Activated CD4-positive, alpha-beta T cell treated with anti-CD3 and anti-CD28 coated beads, Interleukin-2, amount 50 U/mL, for 24 hours (primary cell): ENCODE measurements at regions not wholly inside any gene's neighbourhood (a gene's known extent, or its start where the extent isn't known, plus 50 kb on each side); places are given as distances from the start of the nearest gene placed in this dataset.

Experiments used
- DNase-seq, 2 donors: peaks; one replicate each; pipeline ENCODE4 v3.0.0-alpha.2; 2020; ENCODE audit warnings: low read depth in 1 of 2, low spot score in 1 of 2

DNA sequence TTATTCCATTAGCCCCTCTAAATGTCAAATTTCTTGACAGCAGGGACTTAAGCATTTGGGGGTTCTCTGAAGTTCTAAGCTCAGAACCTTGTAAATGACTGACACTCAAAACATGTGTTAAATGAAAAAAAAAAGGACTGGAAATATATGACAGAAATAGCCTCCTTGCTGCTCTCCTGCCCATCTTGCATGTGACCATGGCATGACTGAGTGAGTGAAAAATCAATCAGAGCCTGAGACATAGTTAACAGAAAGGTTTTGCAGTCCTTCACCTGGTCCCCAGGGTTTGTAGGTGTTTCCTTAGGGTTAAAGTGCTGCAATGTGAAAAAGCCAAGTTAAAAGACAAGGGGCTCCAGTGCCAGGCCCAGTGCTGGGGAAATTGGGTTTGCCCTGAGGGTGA, 168.1 kb downstream of the ZBTB18 start:
- no peak for DNase-seq

DNA sequence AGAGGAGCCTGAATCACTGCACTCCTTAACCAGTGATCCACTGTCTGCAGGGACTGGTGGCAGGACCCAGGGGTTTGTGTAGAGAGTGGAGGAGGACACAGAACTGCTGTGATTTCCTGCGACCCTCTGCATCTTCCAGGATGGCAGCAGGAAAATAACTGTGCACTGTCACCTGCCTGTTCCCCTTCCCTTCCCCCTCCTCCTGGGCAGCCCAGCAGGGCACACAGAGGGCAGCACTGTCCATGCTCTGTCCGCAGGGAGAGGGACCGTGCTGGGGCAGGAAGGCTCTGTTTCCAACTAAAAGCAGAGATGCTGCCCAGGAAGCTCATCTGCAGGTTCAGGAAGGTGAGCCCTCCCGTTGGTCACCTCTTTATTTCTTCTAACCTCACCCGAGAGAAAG, 168.7 kb downstream of the ZBTB18 start:
- DNase-seq = no peak

DNA sequence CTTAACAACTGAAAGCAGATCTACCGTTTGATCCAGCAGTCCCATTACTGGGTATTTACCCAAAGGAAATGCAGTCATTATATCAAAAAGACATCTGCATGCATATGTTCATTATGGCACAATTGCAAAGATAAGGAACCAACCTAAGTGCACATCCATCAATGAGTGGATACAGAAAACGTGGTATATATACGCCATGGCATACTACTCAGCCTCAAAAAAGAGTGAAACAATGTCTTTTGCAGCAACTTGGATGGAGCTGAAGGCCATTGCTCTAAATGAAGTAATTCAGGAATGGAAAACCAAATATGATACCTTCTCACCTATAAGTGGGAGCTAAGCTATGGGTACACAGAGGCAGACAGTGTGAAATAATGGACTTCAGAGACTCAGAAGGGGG, 169.3 kb downstream of the ZBTB18 start:
- no peak for DNase-seq

DNA sequence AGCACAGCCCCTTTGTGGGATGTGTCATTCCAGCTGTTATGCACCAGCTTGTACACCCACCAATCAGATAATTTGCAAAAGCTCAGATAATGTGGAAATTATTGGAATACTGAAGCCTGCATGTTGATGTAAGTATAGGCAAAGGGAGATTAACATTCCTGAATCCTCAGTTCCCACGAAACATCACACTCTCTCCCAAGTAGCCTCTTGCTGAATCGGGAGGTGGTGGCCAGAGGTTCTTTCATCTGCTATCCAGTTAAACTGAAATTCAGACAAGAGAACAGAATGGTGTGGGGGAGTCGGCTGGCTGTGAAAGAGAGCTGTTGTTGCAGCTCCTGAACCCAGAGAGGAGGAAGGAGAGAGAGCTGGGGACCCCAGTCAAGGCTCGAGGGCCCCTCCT, 170.9 kb downstream of the ZBTB18 start:
- DNase-seq = no peak

DNA sequence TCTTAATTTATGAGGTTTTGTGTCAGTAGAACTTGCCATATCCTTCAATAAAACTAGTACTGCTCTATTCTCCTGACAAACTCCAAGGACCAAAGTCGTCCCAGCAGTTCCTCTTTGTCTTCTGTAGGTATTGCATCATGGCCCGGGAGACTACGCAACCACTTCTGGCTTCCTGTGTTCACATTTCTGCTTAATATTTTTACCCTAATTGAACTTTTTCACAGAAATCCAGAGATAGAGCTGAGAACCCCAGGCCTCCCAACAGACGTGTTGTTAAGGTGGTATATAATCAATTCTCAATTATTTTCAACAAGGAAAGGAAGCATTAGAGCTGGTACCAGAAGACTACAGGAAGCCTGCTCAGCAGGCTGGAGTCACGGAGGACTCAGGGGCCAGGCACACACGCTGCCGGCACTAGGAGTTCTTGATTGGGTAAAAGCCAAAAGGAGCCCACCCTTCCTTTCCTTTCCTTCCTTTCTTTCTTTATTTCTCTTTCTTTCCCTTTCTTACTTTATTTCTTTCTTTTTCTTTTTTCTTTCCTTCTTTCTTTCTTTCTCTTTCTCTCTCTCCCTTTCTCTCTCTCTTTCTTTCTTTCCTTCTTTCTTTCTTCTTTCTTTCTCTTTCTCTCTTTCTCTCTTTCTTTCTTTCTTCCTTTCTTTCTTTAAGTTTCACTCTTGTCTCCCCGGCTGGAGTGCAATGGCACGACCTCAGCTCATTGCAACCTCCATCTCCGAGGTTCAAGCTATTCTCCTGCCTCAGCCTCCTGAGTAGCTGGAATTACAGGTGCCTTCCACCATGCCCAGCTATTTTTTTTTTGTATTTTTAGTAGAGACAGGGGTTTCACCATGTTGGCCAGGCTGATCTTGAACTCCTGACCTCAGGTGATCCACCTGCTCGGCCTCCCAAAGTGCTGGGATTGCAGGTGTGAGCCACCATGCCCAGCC, 173.7 kb downstream of the ZBTB18 start:
- no peak for DNase-seq

DNA sequence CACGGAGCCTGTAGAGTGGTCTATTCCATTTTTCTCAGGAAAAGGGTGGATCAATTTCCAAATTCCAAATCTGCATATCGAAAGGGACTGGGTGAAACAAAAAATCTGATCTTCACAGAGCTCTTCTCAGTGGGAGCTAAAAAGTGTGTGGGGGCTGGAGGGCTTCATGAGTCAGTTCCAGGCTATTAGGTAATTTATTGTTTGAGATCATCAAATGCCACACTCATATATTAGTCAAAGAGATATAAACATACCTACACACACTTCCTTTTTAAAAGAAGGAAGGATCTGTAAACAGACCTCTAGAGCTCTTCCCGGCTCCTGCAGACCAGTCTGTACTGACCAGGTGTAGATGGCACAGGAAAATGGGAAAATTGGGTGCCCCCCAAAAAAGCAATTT, 175.4 kb downstream of the ZBTB18 start:
- no peak for DNase-seq

DNA sequence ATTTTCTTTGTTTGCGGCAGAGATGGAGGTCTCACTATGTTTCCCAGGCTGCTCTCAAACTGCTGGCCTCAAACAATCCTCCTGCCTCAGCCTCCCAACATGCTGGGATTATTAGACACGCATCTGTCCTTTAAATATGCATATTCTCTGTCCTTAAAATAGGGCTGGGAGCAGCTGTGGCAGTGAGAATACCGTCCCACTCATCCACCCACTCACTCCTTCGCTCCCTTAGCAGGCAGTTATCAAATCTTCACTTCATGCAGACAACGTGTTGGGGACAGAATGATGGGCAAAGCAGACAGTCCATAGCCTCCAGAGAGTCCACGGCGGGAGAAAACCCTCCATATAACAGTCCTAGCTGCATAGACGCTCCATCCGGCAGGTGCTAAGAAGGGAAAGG, 179.4 kb downstream of the ZBTB18 start:
- no peak for DNase-seq

DNA sequence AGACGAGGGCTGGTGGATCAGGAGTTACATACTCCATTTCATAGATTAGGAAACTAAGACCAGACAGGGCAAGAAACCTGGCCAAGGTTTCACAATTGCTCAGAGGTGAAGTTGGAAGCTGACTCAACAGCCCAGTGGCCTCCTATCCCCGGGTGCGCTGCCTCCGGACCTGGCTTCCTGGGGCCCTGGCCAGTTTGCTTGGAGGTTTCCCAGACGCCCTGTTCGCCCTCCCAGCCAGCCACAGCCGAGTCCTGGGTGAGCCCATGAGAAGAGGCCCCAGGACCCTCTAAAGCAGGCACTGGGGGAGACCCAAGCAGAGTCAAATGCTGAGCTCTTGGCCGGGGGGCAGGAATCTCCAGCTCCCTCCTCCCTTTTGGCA, 180.1 kb downstream of the ZBTB18 start:
- DNase-seq = no peak

DNA sequence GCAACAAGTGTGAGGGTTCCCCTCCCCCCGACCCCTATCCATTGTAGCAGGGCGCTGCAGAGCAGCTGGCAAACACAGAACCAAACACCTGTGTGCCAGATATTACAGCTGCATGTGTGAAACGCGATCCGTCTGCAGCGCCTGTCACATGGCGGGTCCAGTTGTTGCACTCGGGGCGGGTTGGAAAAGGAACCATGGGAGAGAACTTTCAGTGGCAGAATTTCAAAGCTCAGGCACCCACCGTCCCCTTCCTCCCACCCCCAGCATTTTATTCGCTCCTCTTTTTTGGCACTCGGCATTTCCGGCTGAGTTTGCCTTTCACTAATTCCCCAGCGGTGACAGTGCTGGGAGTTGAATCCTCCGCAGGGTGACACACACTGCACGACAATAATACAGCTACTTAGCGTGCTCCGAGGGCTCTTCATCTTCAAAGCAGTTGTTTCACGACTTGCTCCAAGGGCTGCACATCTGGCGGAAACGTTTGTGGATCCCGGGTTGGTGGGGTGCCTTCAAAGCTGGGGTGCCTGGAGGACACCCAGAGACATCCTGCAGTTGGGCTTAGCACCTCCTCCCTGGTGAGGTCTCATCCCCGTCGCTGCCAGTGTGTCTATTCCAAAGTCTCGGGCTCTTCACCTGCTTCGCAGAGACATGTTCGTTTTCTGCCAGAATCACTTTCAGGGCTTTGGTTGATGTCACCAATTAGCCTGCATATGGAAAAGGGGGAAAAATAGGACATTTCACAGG, 180.7 kb downstream of the ZBTB18 start:
- no peak for DNase-seq

DNA sequence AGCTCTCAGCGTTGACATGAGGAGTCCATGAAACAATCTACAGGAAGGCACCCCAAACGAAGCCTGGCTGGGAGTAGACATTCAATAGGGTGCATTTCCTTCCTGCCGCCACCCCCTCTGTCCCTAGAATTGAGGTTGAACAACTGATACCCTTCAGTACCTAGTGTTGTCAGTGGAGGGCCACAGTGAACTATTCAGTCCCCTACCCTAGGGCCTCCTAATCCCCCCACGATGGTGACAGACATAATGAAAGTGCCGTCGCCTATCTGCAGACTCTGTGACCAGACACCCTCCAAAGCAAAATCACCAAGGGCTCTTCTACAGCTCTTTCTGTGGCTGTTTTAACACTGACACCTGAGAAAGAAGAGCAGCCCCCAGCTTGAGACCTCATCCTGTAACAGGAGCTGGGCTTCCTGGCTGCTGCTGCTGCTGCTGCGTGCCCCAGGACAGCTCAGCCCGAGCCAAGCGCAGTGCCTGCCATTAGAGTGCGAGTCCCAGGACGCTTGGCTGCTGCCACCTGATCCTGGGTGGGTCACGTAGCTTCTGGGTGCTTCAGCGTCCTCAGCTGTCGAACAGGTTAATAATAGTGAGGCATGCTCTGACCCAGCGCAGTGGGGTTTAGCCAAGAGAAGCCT, 183.0 kb downstream of the ZBTB18 start:
- no peak for DNase-seq

DNA sequence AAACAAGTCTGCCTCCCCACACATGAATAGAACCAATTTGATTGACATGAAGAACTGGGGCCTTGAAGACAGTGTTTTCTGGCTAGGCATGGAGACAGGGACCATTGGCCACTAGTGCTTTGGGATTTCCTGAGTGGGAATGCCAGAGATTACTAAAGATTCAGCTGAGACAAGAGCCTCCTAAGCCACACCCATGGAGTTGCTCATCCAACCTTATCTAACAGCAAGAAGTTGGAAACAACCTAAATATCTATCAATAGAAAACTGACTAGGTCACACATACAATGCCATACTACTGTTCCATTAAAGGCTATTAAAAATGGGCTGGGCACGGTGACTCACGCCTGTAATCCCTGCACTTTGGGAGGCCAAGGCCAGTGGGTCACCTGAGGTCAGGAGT, 184.1 kb downstream of the ZBTB18 start:
- no peak for DNase-seq

DNA sequence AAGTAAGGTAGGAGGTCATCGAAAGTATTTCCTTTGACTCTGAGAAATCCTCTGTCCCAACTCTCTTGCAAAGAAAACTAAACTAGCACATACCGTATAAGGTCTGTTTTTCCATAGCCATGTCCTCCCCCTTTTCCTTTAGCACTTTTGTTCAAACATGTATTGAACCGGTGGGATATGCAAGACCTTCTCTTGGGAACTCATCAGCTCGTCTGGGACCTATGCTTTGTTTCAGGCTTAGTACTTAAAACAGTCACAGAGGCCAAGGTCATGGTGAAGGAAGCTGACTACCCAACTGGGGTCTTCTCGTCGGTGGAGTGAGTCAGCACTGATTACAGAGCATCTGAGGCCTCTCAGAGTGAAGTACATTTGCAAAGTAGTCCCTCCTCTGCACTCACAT, 185.0 kb downstream of the ZBTB18 start:
- no peak for DNase-seq

DNA sequence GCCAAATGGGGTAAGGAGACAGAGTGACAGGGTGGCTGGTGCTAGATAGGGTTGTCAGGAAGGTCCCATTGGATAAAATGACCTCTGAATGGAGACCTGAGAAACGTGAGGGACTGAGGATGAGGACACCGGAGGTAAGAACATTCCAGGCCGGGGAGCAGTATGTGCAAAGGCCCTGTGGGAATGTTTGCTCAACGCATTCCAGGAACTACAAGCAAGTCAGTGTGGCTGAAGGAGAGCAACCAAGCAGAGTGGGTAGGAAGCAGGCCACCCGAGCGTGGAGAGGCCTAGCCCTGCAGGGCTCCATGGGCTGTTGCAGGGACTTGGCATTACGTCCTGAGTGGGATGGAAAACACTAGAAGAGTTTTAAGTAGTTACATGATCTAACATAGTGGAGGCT, 185.6 kb downstream of the ZBTB18 start:
- DNase-seq = no peak

DNA sequence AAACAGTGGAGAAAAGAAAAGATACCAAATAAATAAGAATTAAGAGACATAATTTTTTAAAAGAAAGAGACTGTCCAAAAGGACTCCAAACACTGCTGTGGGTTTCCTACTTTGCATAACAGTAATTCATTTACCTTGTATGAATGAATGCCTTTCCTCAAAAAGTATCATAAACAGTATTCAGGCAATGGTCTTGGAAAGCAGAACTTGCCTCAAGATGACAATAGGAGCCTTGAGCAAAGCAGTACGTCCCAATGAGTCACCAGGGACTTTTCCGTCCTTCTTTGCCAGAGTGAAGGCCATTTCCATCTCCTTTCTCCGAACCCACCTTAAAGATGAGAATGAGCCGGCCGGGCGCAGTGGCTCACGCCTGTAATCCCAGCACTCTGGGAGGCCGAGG, 186.4 kb downstream of the ZBTB18 start:
- no peak for DNase-seq

DNA sequence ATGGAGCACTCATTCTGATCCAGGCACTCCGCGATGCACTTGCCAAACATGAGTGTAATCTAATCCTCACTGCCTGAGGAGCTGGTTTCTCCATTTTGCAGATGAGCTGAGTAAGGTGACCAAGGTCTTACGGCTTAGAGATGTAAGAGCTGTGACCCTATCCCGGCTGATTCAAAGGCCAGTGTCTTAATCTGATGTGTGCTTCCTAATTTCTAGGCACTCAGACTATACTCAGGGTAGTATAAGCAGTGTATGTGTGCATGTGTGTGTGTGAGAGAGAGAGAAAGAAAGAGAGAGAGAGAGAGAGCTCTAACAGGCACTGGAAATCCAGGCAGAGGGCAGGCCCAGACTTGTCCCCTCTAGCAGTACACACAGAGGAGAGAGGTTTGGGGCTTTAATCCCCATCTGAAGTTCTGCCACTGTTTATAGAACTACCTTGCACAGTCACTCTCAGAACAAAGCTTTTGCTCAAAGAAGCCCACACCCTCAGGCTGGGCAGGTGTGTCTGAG, 188.2 kb downstream of the ZBTB18 start:
- DNase-seq = no peak

DNA sequence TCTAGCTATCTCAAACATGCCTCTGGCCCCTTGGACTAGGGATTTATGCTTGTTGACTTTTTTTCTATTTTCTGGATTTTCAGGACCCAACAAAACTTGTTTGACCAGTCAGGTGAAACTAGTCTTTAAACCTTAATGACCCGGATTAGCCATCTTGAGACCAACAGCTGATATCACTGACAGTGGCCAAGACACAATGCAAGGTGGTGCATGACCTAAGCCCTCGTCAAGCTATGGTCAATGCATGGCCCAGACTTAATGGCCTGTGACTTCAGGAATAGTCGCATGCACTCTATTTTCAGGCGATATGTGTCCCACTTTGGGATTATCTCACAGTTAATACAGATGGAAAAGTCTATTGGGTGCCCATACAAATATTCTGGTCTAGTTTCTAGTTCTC, 190.4 kb downstream of the ZBTB18 start:
- no peak for DNase-seq

DNA sequence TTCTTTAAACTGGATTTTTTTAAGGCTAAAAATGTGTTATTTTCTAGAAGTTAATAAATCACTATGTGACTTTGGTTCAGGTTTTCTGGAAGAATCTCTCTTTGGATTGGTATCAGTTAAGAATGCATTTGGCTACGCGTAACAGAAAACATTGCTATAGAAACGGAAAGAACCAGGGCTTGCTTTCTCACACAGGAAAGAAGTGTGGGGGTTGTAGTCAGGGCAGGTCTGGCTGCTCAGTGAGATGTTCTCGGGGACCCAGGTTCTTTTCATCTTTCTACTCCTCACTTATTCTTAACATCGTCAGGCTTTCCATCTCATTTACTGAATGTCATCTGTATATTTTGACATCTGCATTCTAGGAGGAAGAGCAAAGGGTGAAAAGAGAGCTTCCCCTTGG, 191.4 kb downstream of the ZBTB18 start:
- DNase-seq = no peak

DNA sequence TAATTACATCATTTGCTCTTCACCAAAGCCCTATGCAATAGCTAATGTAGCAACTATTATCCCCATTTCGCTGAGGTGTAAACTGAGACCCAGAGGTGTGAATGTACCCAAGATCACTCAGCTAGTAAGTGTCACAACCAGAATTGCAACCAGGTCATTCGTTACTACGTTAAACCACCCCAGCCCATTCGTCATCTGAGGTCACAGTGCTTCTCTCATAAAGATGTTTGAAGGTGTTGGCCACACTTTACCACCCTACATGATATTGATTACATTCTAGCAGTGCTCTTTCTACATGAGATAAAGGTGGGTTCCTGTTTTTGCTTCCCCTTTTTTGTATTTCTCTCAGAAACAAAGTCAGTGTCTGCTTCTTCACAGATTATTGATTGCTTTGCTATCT, 195.3 kb downstream of the ZBTB18 start:
- DNase-seq = no peak

DNA sequence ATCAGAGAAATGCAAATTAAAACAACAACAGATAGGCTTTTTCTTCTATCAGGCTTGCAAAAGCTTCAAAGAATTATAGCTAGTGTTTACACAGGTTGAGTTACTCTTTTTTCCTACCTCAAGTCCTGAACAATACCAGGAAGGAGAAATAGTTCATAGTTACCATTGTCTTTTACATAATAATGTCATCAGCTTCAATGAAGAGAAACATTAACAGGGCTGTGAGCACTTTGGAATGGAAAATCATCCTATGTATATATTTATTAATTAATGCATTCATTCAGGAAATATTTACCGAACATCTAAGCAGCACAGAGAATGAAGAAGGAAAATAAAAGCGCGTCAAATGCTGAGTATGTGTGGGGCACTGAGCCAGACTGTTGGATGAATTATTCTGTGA, 197.3 kb downstream of the ZBTB18 start:
- no peak for DNase-seq

DNA sequence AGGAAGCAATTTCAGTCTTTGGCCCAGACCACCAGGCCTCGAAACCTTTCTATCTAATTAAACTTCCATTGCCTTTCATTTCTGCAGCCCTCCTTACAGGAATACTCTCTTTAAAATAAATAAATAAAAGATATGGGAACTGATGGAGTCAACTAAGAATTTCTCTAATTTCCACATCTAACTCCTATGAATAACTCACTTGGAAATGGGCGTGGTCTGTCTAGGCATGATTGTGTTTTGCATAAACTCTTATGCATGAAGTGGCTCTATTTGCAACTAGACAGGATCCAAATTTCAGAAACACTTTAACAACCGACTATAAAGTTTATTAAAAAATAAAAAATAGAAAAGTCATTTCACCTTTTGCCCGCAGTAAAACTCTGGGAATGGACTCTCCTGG, 199.5 kb downstream of the ADSS2 start:
- DNase-seq = no peak

DNA sequence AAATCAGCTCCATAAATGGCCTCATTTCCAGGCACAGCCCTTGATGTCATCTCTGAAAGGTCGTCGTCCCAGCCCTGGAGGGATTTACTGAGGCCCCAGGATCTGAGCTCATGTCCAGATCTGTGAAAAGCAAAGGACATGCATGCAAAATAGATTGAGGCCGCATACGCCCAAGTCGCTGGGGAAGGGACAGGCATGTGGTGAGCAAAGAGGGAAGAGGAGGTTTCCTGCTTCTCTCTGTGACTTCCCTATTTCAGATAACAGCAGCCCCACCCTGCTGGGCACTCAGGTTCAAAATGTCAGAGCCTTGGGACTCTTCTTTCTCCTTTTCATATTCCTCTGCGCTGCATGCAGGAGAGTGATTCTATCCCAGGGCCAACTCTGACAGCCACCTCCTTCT, 197.2 kb downstream of the ADSS2 start:
- DNase-seq = no peak

DNA sequence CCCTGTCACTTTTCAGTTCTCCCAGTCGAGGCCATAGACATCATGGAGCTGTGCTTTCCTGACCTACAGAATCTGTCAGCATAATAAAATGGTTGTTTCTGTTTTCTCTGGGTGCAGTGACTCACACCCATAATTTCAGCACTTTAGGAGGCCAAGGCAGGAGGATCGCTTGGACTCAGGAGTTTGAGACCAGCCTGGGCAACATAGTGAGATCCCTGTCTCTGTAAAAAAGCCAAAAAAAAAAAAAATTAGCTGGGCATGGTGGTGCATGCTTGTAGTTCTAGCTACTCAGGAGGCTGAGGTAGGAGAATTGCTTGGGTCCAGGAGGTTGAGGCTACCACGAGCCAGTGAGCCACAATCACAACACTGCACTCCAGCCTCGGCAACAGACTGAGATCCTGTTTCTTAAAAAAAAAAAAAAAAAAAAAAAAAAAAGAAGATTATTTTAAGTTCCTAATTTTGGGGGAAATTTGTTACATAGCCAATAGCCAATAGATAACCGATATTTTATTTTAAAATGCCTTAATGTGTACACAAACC, 196.2 kb downstream of the ADSS2 start:
- no peak for DNase-seq
